ENCODE measurements at regions not wholly inside any gene's neighbourhood (a gene's known extent, or its start where the extent isn't known, plus 50 kb on each side); places are given as distances from the start of the nearest gene placed in this dataset.

GRCh38 chr6:164795056-164795815 lies 514.2 kb downstream of the C6orf118 start:
- TF ChIP-seq POLR2A (IDR thresholded peaks at IDR 0.05) (no peak), POLR2AphosphoS5 (IDR thresholded peaks at IDR 0.05) (no peak)
- TF ChIP-seq, protein P1, sequence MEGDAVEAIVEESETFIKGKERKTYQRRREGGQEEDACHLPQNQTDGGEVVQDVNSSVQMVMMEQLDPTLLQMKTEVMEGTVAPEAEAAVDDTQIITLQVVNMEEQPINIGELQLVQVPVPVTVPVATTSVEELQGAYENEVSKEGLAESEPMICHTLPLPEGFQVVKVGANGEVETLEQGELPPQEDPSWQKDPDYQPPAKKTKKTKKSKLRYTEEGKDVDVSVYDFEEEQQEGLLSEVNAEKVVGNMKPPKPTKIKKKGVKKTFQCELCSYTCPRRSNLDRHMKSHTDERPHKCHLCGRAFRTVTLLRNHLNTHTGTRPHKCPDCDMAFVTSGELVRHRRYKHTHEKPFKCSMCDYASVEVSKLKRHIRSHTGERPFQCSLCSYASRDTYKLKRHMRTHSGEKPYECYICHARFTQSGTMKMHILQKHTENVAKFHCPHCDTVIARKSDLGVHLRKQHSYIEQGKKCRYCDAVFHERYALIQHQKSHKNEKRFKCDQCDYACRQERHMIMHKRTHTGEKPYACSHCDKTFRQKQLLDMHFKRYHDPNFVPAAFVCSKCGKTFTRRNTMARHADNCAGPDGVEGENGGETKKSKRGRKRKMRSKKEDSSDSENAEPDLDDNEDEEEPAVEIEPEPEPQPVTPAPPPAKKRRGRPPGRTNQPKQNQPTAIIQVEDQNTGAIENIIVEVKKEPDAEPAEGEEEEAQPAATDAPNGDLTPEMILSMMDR (IDR thresholded peaks at IDR 0.05) = no peak
